ENCODE measurements at regions not wholly inside any gene's neighbourhood (a gene's known extent, or its start where the extent isn't known, plus 50 kb on each side); places are given as distances from the start of the nearest gene placed in this dataset.

DNA sequence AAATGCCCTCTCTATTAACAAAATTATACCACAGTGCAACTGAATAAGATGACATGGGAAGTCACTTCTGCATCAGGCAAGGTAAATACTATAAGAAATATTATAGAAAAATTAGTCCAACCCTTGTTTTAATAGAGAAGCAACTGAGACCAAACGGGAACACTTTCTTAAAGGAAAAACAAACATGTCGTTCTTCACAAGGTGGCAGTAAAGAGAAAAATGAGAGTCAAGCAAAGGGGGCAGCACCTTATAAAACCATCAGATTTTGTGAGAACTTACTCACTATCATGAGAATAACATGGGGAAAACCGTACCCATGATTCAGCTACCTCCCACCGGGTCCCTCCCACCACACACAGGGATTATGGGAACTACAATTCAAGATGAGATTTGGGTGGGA, 481.7 kb upstream of the CRIM1 start:
- no peaks in the 10 kb centered on the region for H3K36me3 ChIP-seq (ENCODE audit: control insufficient read depth in 2 of 4, insufficient read depth in 4 of 4, low read length in 3 of 4)
- H2BK5ac ChIP-seq (ENCODE audit: low read depth, low read length): no peak overlapping the region
- H2BK20ac ChIP-seq (ENCODE audit: low read length): no peak overlapping the region
- H4K5ac ChIP-seq (ENCODE audit: insufficient read length, low read depth, low read length): no peak overlapping the region
- H3K4me1 ChIP-seq (replicated peaks in 1 of 4; ENCODE audit: control insufficient read depth in 3 of 4, insufficient read depth in 4 of 4, low read length in 3 of 4): no peaks in the 10 kb centered on the region
- H3K4me2 ChIP-seq (ENCODE audit: insufficient read depth in 1 of 2, low read depth in 2 of 2, low read length in 2 of 2): no peak overlapping the region
- no peak for TF ChIP-seq TCF12 (IDR thresholded peaks at IDR 0.05; ENCODE audit: low read depth, low read length)
- peak; percentile 36 to 37 for TF ChIP-seq RAD21 (IDR thresholded peaks at IDR 0.05 in 1 of 2, conservative IDR thresholded peaks at IDR 0.05 in 1 of 2; ENCODE audit: low read depth in 2 of 2, low read length in 2 of 2)
- TF ChIP-seq, protein P1, sequence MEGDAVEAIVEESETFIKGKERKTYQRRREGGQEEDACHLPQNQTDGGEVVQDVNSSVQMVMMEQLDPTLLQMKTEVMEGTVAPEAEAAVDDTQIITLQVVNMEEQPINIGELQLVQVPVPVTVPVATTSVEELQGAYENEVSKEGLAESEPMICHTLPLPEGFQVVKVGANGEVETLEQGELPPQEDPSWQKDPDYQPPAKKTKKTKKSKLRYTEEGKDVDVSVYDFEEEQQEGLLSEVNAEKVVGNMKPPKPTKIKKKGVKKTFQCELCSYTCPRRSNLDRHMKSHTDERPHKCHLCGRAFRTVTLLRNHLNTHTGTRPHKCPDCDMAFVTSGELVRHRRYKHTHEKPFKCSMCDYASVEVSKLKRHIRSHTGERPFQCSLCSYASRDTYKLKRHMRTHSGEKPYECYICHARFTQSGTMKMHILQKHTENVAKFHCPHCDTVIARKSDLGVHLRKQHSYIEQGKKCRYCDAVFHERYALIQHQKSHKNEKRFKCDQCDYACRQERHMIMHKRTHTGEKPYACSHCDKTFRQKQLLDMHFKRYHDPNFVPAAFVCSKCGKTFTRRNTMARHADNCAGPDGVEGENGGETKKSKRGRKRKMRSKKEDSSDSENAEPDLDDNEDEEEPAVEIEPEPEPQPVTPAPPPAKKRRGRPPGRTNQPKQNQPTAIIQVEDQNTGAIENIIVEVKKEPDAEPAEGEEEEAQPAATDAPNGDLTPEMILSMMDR (IDR thresholded peaks at IDR 0.05; ENCODE audit: control extremely low read depth in 1 of 3, insufficient read depth in 1 of 3, low read depth in 1 of 3, low read length in 3 of 3): peak in 2 of 3 experiments; percentile 31 to 39; a peak in 2 of 4 replicates
- TF ChIP-seq BACH1 (IDR thresholded peaks at IDR 0.05; ENCODE audit: low read length): no peak
- TF ChIP-seq TBP (IDR thresholded peaks at IDR 0.05; ENCODE audit: low read depth, low read length): no peak
- no peak for TF ChIP-seq ZNF274 (IDR thresholded peaks at IDR 0.05; ENCODE audit: borderline replicate concordance, extremely low read depth, low read length)
- TF ChIP-seq CTBP2 (IDR thresholded peaks at IDR 0.05; ENCODE audit: borderline replicate concordance, insufficient read depth, insufficient read length, low read length): no peak
- no peak overlapping the region for H4K91ac ChIP-seq (replicated peaks; ENCODE audit: insufficient read length, low read length)
- no peaks in the 10 kb centered on the region for H3K27me3 ChIP-seq (replicated peaks in 1 of 4; ENCODE audit: control insufficient read depth in 3 of 4, extremely low read depth in 1 of 4, insufficient read depth in 3 of 4, low read length in 3 of 4)
- H2AFZ ChIP-seq (ENCODE audit: low read length): no peak overlapping the region
- H3K23ac ChIP-seq (ENCODE audit: insufficient read length): no peak overlapping the region
- no peak overlapping the region for H2BK15ac ChIP-seq (ENCODE audit: low read length)
- WGBS, 2 experiments (ENCODE audit: extremely low coverage in 1 of 2, insufficient coverage in 1 of 2, insufficient read length in 1 of 2, insufficient replicate concordance in 2 of 2, low coverage in 1 of 2, low lambda C conversion rate in 2 of 2, missing lambda C conversion rate in 1 of 2): 79% methylated on average over 4 of the region's 4 CpGs; no CpG with 5 or more reads in 1 of the 2 experiments
- H3K9me3 ChIP-seq (ENCODE audit: insufficient read depth in 2 of 2, low read depth in 1 of 2, low read length in 1 of 2): no peaks in the 10 kb centered on the region; a peak in 1 of 4 replicates
- no peak overlapping the region for H3K18ac ChIP-seq (ENCODE audit: extremely low read depth, low read length)
- H2AK5ac ChIP-seq (ENCODE audit: low read depth, low read length): no peak overlapping the region
- no peak overlapping the region for H3K4ac ChIP-seq (replicated peaks; ENCODE audit: insufficient read length, low read depth, low read length)
- H2BK12ac ChIP-seq (ENCODE audit: low read depth, low read length): no peak overlapping the region
- no peak overlapping the region for H3K56ac ChIP-seq (replicated peaks; ENCODE audit: insufficient read length, low read depth, low read length)
- FAIRE-seq (no peak), DNase-seq (ENCODE audit: low read depth in 1 of 2, low spot score in 2 of 2) (no peak)
- H3K27ac ChIP-seq (ENCODE audit: low read depth, low read length): no peak overlapping the region
- no peaks in the 10 kb centered on the region for H3K23me2 ChIP-seq (ENCODE audit: low read depth, low read length)
- H4K8ac ChIP-seq (ENCODE audit: extremely low read depth, insufficient read depth, low read length): no peak overlapping the region
- CTCF ChIA-PET (ENCODE audit: partially characterized antibody): no interaction called here
- no peaks in the 10 kb centered on the region for H3K79me2 ChIP-seq (ENCODE audit: control insufficient read depth in 1 of 2, insufficient read depth in 2 of 2, low read length in 2 of 2)
- H3K14ac ChIP-seq (ENCODE audit: insufficient read length): no peak overlapping the region
- H3K4me3 ChIP-seq (ENCODE audit: extremely low read depth in 1 of 4, insufficient read depth in 2 of 4, low read depth in 3 of 4, low read length in 4 of 4): no peak overlapping the region
- H3K79me1 ChIP-seq (ENCODE audit: low read depth, low read length): no peaks in the 10 kb centered on the region
- no peak overlapping the region for H2BK120ac ChIP-seq (replicated peaks; ENCODE audit: low read depth, low read length)
- no peak overlapping the region for H3K9ac ChIP-seq (replicated peaks in 1 of 4; ENCODE audit: extremely low read depth in 1 of 4, low read depth in 3 of 4, low read length in 3 of 4)
- no peaks in the 10 kb centered on the region for H4K20me1 ChIP-seq (replicated peaks in 1 of 2; ENCODE audit: control insufficient read depth in 1 of 2, insufficient read depth in 2 of 2, low read length in 2 of 2)
- POLR2A ChIA-PET (ENCODE audit: partially characterized antibody): no interaction called here

All from H1 (cell line).